ENCODE measurements at regions not wholly inside any gene's neighbourhood (a gene's known extent, or its start where the extent isn't known, plus 50 kb on each side); places are given as distances from the start of the nearest gene placed in this dataset.

DNA sequence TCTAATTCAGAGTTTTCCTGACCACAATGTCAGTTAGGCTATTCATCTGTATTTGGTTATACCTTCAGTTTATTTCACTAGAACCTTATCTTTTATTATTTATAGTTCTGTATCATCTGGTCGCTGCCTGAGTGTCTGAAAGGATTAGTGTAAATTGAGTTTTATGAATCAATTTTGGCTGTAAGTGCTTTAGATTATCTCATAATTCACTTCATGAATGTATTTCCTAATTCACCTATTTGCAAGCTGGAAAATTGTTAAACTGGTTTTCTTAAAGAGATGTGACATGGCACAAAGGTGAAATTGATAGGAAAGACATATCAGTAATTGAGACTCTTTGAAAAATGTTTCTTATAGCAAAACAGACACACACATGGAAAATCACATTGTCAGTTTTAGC lies 242.4 kb upstream of the ACO1 start:
- TF ChIP-seq, protein P1, sequence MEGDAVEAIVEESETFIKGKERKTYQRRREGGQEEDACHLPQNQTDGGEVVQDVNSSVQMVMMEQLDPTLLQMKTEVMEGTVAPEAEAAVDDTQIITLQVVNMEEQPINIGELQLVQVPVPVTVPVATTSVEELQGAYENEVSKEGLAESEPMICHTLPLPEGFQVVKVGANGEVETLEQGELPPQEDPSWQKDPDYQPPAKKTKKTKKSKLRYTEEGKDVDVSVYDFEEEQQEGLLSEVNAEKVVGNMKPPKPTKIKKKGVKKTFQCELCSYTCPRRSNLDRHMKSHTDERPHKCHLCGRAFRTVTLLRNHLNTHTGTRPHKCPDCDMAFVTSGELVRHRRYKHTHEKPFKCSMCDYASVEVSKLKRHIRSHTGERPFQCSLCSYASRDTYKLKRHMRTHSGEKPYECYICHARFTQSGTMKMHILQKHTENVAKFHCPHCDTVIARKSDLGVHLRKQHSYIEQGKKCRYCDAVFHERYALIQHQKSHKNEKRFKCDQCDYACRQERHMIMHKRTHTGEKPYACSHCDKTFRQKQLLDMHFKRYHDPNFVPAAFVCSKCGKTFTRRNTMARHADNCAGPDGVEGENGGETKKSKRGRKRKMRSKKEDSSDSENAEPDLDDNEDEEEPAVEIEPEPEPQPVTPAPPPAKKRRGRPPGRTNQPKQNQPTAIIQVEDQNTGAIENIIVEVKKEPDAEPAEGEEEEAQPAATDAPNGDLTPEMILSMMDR (IDR thresholded peaks at IDR 0.05; ENCODE audit: low read depth, low read length): no peak
- TF ChIP-seq EZH2phosphoT487 (IDR thresholded peaks at IDR 0.05; ENCODE audit: low read depth): no peak
